Gastrocnemius medialis (tissue), 4 donors: ENCODE measurements at regions not wholly inside any gene's neighbourhood (a gene's known extent, or its start where the extent isn't known, plus 50 kb on each side); places are given as distances from the start of the nearest gene placed in this dataset.

ENCODE experiments used
- POLR2A ChIP-seq, 2 donors: fragments of 450-650 bp; IDR thresholded peaks; one replicate each; pipeline ENCODE4 v1.6.1; 2017; ENCODE audit warnings: antibody characterized with exemption in 2 of 2, mild to moderate bottlenecking in 2 of 2, moderate library complexity in 2 of 2
- TF ChIP-seq, protein P1 (sequence below), 5 experiments: fragments of 450-650 bp in 3 of 5; fragments of 200-600 bp in 2 of 5; sonication (generic) in 2 of 5; IDR thresholded peaks in 4 of 5; conservative IDR thresholded peaks in 1 of 5; 1 replicate in 4 of 5; 2 replicates in 1 of 5; pipeline ENCODE4 v1.5.1; 2016 to 2019; ENCODE audit warnings: antibody characterized with exemption in 5 of 5, mild to moderate bottlenecking in 3 of 5, moderate library complexity in 3 of 5

DNA sequence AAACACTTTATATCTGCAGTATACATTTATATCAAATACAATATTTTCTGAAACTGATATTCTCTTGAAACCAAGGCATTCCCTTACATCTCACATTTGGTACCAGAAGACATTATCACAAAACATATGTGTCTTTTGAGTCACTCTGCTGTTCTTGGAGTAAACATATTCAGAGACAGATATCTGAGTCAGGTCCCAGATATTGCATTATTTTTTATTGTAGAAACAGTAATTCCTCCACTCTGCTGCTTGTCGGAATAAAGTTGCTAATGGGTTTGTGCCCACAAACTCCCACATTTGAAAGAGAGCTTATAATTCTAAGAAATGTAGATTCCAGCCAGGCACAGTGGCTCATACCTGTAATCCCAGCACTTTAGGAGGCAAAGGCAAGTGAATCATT is 261.1 kb upstream of the DAPK1 start:
- TF ChIP-seq, protein P1, sequence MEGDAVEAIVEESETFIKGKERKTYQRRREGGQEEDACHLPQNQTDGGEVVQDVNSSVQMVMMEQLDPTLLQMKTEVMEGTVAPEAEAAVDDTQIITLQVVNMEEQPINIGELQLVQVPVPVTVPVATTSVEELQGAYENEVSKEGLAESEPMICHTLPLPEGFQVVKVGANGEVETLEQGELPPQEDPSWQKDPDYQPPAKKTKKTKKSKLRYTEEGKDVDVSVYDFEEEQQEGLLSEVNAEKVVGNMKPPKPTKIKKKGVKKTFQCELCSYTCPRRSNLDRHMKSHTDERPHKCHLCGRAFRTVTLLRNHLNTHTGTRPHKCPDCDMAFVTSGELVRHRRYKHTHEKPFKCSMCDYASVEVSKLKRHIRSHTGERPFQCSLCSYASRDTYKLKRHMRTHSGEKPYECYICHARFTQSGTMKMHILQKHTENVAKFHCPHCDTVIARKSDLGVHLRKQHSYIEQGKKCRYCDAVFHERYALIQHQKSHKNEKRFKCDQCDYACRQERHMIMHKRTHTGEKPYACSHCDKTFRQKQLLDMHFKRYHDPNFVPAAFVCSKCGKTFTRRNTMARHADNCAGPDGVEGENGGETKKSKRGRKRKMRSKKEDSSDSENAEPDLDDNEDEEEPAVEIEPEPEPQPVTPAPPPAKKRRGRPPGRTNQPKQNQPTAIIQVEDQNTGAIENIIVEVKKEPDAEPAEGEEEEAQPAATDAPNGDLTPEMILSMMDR (IDR thresholded peaks at IDR 0.05 in 4 of 5, conservative IDR thresholded peaks at IDR 0.05 in 1 of 5), result no peak
- TF ChIP-seq POLR2A (IDR thresholded peaks at IDR 0.05), result no peak
